Skeletal muscle satellite cell (primary cell): ENCODE measurements at regions not wholly inside any gene's neighbourhood (a gene's known extent, or its start where the extent isn't known, plus 50 kb on each side); places are given as distances from the start of the nearest gene placed in this dataset.

ENCODE experiments used
- H3K27me3 ChIP-seq: 2 replicates; pipeline ENCODE4 v1.7.0; 2013; ENCODE audit warnings: low read length; ENCODE audit not compliant: control insufficient read depth, insufficient read depth
- H3K36me3 ChIP-seq: 2 replicates; pipeline ENCODE4 v1.7.0; 2013; ENCODE audit warnings: mild to moderate bottlenecking, control low read depth, low read length; ENCODE audit not compliant: insufficient read depth
- H3K4me1 ChIP-seq: 2 replicates; pipeline ENCODE4 v1.7.0; 2013; ENCODE audit warnings: low read length; ENCODE audit not compliant: control insufficient read depth, insufficient read depth
- H3K4me2 ChIP-seq: 2 replicates; pipeline ENCODE4 v1.7.0; 2013; ENCODE audit warnings: mild to moderate bottlenecking, low read length
- H3K4me3 ChIP-seq: 2 replicates; pipeline ENCODE4 v1.7.0; 2013; ENCODE audit warnings: low read length
- H3K9ac ChIP-seq: 2 replicates; pipeline ENCODE4 v1.7.0; 2013; ENCODE audit warnings: mild to moderate bottlenecking, low read depth, low read length, moderate library complexity
- H3K9me3 ChIP-seq: replicated peaks from 2 replicates; pipeline ENCODE4 v1.7.0; 2013; ENCODE audit warnings: mild to moderate bottlenecking, control low read depth, low read length

GRCh38 chr22:34001701-34002466, 81.6 kb upstream of the LARGE1 start:
- Histone ChIP-seq H3K4me2 (no peak overlapping the region), H3K4me3 (no peak overlapping the region), H3K4me1 (no peaks in the 10 kb centered on the region), H3K9me3 (peaks cover 11% of the 10 kb centered on the region), H3K9ac (no peak overlapping the region), H3K36me3 (no peaks in the 10 kb centered on the region), H3K27me3 (no peaks in the 10 kb centered on the region)

GRCh38 chr22:34004058-34004457, 83.8 kb upstream of the LARGE1 start:
- Histone ChIP-seq H3K9ac (no peak overlapping the region), H3K4me3 (no peak overlapping the region), H3K4me2 (no peak overlapping the region), H3K4me1 (no peaks in the 10 kb centered on the region), H3K36me3 (no peaks in the 10 kb centered on the region), H3K9me3 (peaks cover 4% of the 10 kb centered on the region), H3K27me3 (no peaks in the 10 kb centered on the region)

GRCh38 chr22:34010259-34010658, 90.0 kb upstream of the LARGE1 start:
- H3K4me2 ChIP-seq: no peak overlapping the region
- H3K9ac ChIP-seq: no peak overlapping the region
- H3K36me3 ChIP-seq: no peaks in the 10 kb centered on the region
- no peaks in the 10 kb centered on the region for H3K4me1 ChIP-seq
- H3K4me3 ChIP-seq: no peak overlapping the region
- peaks cover 9% of the 10 kb centered on the region for H3K9me3 ChIP-seq
- no peaks in the 10 kb centered on the region for H3K27me3 ChIP-seq

GRCh38 chr22:34015642-34016041, 95.4 kb upstream of the LARGE1 start:
- no peak overlapping the region for H3K4me2 ChIP-seq

GRCh38 chr22:34017205-34017604, 96.9 kb upstream of the LARGE1 start:
- no peak overlapping the region for H3K4me3 ChIP-seq
- no peaks in the 10 kb centered on the region for H3K27me3 ChIP-seq
- H3K4me2 ChIP-seq: no peak overlapping the region
- no peaks in the 10 kb centered on the region for H3K36me3 ChIP-seq
- H3K9ac ChIP-seq: no peak overlapping the region
- no peaks in the 10 kb centered on the region for H3K4me1 ChIP-seq
- H3K9me3 ChIP-seq: peaks cover 8% of the 10 kb centered on the region

More at GRCh38 chr22:34015642-34016041, 95.4 kb upstream of the LARGE1 start:
- H3K4me1 ChIP-seq: no peaks in the 10 kb centered on the region
- H3K4me3 ChIP-seq: no peak overlapping the region
- H3K9me3 ChIP-seq: peaks cover 8% of the 10 kb centered on the region
- no peak overlapping the region for H3K9ac ChIP-seq
- H3K36me3 ChIP-seq: no peaks in the 10 kb centered on the region
- H3K27me3 ChIP-seq: no peaks in the 10 kb centered on the region

- no peaks in the 10 kb centered on the region for H3K27me3 ChIP-seq
- peaks cover 10% of the 10 kb centered on the region for H3K9me3 ChIP-seq
- H3K9ac ChIP-seq: no peak overlapping the region
- H3K36me3 ChIP-seq: no peaks in the 10 kb centered on the region
- H3K4me1 ChIP-seq: no peaks in the 10 kb centered on the region
- no peak overlapping the region for H3K4me3 ChIP-seq
- H3K4me2 ChIP-seq: no peak overlapping the region
Measured at GRCh38 chr22:34019190-34019845, 99.0 kb upstream of the LARGE1 start.

GRCh38 chr22:34035209-34035608, 114.9 kb upstream of the LARGE1 start:
- Histone ChIP-seq H3K4me1 (no peaks in the 10 kb centered on the region), H3K9me3 (peaks cover 11% of the 10 kb centered on the region), H3K36me3 (no peaks in the 10 kb centered on the region), H3K27me3 (no peaks in the 10 kb centered on the region), H3K4me3 (no peak overlapping the region), H3K4me2 (no peak overlapping the region), H3K9ac (no peak overlapping the region)

- Histone ChIP-seq H3K4me2 (no peak overlapping the region), H3K27me3 (no peaks in the 10 kb centered on the region), H3K4me3 (no peak overlapping the region), H3K9ac (no peak overlapping the region), H3K9me3 (peaks cover 11% of the 10 kb centered on the region), H3K4me1 (no peaks in the 10 kb centered on the region), H3K36me3 (no peaks in the 10 kb centered on the region)
Measured at GRCh38 chr22:34036931-34037330, 116.7 kb upstream of the LARGE1 start.

GRCh38 chr22:34038801-34039555, 118.7 kb upstream of the LARGE1 start:
- Histone ChIP-seq H3K9ac (no peak overlapping the region), H3K9me3 (peaks cover 11% of the 10 kb centered on the region), H3K4me3 (no peak overlapping the region), H3K4me1 (no peaks in the 10 kb centered on the region), H3K36me3 (no peaks in the 10 kb centered on the region), H3K4me2 (no peak overlapping the region), H3K27me3 (no peaks in the 10 kb centered on the region)

- H3K4me3 ChIP-seq: no peak overlapping the region
- no peak overlapping the region for H3K9ac ChIP-seq
- no peaks in the 10 kb centered on the region for H3K36me3 ChIP-seq
- H3K4me1 ChIP-seq: no peaks in the 10 kb centered on the region
- no peak overlapping the region for H3K4me2 ChIP-seq
- H3K27me3 ChIP-seq: no peaks in the 10 kb centered on the region
- H3K9me3 ChIP-seq: peaks cover 6% of the 10 kb centered on the region
Measured at GRCh38 chr22:34045311-34045710, 125.0 kb upstream of the LARGE1 start.

GRCh38 chr22:34055525-34056200, 135.4 kb upstream of the LARGE1 start:
- H3K9ac ChIP-seq: no peak overlapping the region
- H3K27me3 ChIP-seq: no peaks in the 10 kb centered on the region
- H3K36me3 ChIP-seq: no peaks in the 10 kb centered on the region
- no peaks in the 10 kb centered on the region for H3K4me1 ChIP-seq
- H3K4me2 ChIP-seq: no peak overlapping the region
- H3K4me3 ChIP-seq: no peak overlapping the region
- H3K9me3 ChIP-seq: peaks cover 18% of the 10 kb centered on the region
